GM19372 (cell line): ENCODE measurements at regions not wholly inside any gene's neighbourhood (a gene's known extent, or its start where the extent isn't known, plus 50 kb on each side); places are given as distances from the start of the nearest gene placed in this dataset.

Source experiments
- ATAC-seq: cut with Tn5 transposase; IDR thresholded peaks from one replicate; pipeline ENCODE4 v1.9.1; 2021; ENCODE audit warnings: mild to moderate bottlenecking, low read depth, moderate library complexity; ENCODE audit not compliant: unreplicated experiment

GRCh38 chr15:47987908-47988532, 132.8 kb upstream of the SLC24A5 start:
- peak; percentile 89 for ATAC-seq

GRCh38 chr15:47988564-47988963, 132.2 kb upstream of the SLC24A5 start:
- ATAC-seq: no peak

GRCh38 chr15:47990821-47991220, 130.0 kb upstream of the SLC24A5 start:
- ATAC-seq: no peak

GRCh38 chr15:47991357-47991756, 129.4 kb upstream of the SLC24A5 start:
- no peak for ATAC-seq

GRCh38 chr15:47993051-47993450, 127.7 kb upstream of the SLC24A5 start:
- no peak for ATAC-seq

- no peak for ATAC-seq
These were observed 123.4 kb upstream of the SLC24A5 start for GRCh38 chr15:47997195-47998080.

GRCh38 chr15:47998619-47999019, 122.2 kb upstream of the SLC24A5 start:
- ATAC-seq: no peak

GRCh38 chr15:48001393-48002039, 119.3 kb upstream of the SLC24A5 start:
- ATAC-seq: peak; percentile 92

- ATAC-seq: no peak
These were observed 118.0 kb upstream of the SLC24A5 start for GRCh38 chr15:48002767-48003166.

GRCh38 chr15:48003441-48003840, 117.3 kb upstream of the SLC24A5 start:
- no peak for ATAC-seq

- ATAC-seq: no peak
These were observed 115.7 kb upstream of the SLC24A5 start for GRCh38 chr15:48005077-48005476.

GRCh38 chr15:48006031-48006511, 114.7 kb upstream of the SLC24A5 start:
- ATAC-seq: no peak

GRCh38 chr15:48010316-48010715, 110.5 kb upstream of the SLC24A5 start:
- no peak for ATAC-seq

GRCh38 chr15:48012191-48012590, 108.6 kb upstream of the SLC24A5 start:
- ATAC-seq: no peak

GRCh38 chr15:48016865-48017264, 103.9 kb upstream of the SLC24A5 start:
- ATAC-seq: no peak

GRCh38 chr15:48017747-48018146, 103.0 kb upstream of the SLC24A5 start:
- ATAC-seq: no peak

- ATAC-seq: no peak
These were observed 100.6 kb upstream of the SLC24A5 start for GRCh38 chr15:48020166-48020565.

- no peak for ATAC-seq
These were observed 99.3 kb upstream of the SLC24A5 start for GRCh38 chr15:48021336-48022086.

- no peak for ATAC-seq
These were observed 95.7 kb upstream of the SLC24A5 start for GRCh38 chr15:48025118-48025517.

- ATAC-seq: no peak
These were observed 92.1 kb upstream of the SLC24A5 start for GRCh38 chr15:48028712-48029111.

- no peak for ATAC-seq
These were observed 91.1 kb upstream of the SLC24A5 start for GRCh38 chr15:48029642-48030041.
